B cell (primary cell): ENCODE measurements at regions not wholly inside any gene's neighbourhood (a gene's known extent, or its start where the extent isn't known, plus 50 kb on each side); places are given as distances from the start of the nearest gene placed in this dataset.

ENCODE experiments used
- EZH2 ChIP-seq: IDR thresholded peaks from 2 replicates; pipeline ENCODE4 v1.6.1; 2012; ENCODE audit warnings: borderline replicate concordance, low read depth, mild to moderate bottlenecking, moderate library complexity, low read length; ENCODE audit not compliant: insufficient read depth, poor library complexity, severe bottlenecking
- TF ChIP-seq, protein P1 (sequence below): fragments of 200-600 bp; IDR thresholded peaks from one replicate; pipeline ENCODE4 v1.8.0; 2022; ENCODE audit warnings: antibody characterized with exemption, mild to moderate bottlenecking

DNA sequence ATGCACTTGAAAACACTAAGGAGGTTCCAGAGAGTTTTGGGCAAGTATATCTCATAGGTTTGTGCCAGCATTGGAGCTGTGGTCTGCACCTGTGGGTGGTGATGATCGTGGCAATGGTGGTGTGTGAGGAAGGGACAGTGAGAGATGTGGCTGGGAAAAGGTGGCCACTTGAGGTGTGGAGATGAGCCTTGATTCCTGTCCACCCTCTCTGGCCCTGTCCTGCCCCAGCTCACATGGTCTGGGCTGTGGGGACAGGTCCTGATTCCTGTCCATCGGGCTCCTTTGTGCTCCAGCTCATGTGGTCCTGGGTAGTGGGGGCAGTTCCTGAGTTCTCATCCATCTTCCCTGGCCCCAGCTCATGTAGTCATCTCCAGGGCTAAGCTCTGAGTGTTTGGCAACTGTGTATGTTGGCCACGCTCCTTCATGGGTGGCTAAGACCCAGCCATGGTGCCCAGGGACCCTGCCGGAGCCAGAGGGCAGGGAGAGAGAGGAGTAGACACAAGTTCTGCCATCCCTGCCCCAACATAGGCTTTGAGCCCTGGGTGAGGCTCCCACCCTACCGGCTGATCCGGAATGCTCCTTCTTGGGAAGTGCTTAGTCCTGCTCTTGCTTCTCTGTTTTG is 294.4 kb upstream of the HDAC4 start:
- TF ChIP-seq EZH2, result no peak
- TF ChIP-seq, protein P1, sequence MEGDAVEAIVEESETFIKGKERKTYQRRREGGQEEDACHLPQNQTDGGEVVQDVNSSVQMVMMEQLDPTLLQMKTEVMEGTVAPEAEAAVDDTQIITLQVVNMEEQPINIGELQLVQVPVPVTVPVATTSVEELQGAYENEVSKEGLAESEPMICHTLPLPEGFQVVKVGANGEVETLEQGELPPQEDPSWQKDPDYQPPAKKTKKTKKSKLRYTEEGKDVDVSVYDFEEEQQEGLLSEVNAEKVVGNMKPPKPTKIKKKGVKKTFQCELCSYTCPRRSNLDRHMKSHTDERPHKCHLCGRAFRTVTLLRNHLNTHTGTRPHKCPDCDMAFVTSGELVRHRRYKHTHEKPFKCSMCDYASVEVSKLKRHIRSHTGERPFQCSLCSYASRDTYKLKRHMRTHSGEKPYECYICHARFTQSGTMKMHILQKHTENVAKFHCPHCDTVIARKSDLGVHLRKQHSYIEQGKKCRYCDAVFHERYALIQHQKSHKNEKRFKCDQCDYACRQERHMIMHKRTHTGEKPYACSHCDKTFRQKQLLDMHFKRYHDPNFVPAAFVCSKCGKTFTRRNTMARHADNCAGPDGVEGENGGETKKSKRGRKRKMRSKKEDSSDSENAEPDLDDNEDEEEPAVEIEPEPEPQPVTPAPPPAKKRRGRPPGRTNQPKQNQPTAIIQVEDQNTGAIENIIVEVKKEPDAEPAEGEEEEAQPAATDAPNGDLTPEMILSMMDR, result no peak
